NT2/D1 (cell line): ENCODE measurements at regions not wholly inside any gene's neighbourhood (a gene's known extent, or its start where the extent isn't known, plus 50 kb on each side); places are given as distances from the start of the nearest gene placed in this dataset.

ENCODE experiments used
- YY1 ChIP-seq: IDR thresholded peaks from 2 replicates; pipeline ENCODE4 v1.6.1; 2011; ENCODE audit not compliant: insufficient read length, insufficient read depth
- ZNF274 ChIP-seq: IDR thresholded peaks from 2 replicates; pipeline ENCODE4 v1.6.1; 2011; ENCODE audit warnings: mild to moderate bottlenecking, low read depth, low read length

- TF ChIP-seq ZNF274 (no peak), YY1 (no peak)
These were observed 860.4 kb upstream of the CRIM1 start for GRCh38 chr2:35495182-35495581.
